NCI-H1417 (cell line): ENCODE measurements at regions not wholly inside any gene's neighbourhood (a gene's known extent, or its start where the extent isn't known, plus 50 kb on each side); places are given as distances from the start of the nearest gene placed in this dataset.

ENCODE experiments used
- DNase-seq, 3 experiments: peaks; one replicate each; lab custom pipeline; 2025; lab: John Stamatoyannopoulos, UW

DNA sequence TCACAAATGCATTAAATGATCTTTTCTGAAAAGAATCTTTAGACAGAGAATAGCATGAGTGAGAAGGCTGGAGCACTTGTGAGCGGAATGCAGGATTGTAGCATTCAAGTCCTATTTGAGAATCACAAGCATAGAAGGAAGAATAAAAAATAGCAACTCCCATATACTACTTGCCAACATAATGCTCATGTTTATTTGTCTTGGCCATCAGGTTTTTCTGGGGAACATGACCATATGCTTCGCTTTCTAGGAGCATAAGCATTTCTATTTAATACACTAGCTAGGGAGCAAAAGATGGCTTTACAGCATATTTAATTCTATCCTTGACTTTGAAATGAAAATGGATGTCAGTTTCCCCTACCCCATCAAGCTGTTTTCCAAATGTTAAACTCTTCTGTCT lies 170.3 kb upstream of the MITF start:
- DNase-seq, result no peak

DNA sequence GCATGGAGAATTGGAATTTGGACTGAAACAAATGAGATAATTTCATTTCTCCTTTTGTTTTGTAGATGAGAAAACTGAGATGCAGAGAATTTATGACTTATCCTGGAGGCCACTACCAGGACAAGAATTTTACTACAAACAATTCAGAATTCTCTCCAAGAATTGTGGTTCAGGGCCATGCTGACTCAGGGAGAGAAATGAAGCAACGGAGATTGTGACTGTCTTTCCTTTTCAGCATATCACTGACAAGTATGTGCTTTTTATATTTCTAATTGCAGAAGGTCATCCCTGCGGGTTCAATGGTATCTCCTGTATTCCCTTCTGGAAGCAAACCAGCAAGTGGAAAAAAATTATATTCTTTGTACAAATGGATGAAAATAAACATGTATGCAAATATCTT lies 170.8 kb upstream of the MITF start:
- DNase-seq, result no peak

DNA sequence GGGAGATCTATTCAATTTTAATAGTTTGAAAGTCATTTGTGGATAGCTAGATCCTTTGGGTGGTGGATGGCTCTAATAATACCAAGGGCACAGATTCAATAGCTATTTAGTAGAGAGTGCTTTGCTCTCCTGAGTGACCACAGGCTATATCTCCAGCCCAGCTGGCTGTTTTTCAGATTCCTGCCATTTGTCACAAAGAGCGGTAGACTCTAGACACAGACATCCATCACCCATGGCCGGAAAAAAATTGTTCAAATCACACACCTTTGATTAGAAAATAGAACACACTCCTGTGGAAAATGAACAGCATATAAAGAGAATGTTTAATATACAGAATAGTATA lies 171.6 kb upstream of the MITF start:
- DNase-seq, result no peak

DNA sequence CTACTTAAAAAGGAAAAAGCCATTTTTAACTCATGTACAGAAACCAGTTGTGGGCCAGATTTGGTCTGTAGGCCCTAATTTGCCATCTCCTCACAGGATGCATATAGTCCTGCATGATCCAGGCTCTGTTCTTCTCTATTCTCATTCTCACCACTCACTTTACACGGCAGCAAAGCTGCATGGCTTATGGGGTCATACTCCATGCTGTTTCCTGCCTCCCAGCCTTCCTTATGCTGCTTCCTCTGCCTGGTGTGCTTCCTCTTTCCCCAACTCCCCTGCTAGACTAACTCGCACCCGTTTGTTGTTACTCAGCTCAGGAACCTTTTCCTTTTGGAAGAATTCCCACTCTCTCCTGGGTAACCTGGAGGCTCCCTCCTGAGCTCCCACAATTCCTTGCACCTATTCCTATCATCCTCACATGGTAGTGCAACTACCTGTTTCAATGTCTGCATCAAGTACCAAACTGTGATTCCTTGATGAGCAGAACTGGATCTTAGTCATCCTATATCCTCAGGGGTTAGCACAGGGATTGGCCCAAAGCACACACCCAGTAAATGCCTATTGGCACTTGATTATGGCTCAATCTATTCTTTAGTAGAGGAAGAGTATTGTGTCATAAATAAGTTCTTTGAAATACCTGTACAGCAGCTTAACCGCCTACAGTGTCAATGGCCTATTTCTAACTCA lies 172.1 kb upstream of the MITF start:
- DNase-seq, result no peak

DNA sequence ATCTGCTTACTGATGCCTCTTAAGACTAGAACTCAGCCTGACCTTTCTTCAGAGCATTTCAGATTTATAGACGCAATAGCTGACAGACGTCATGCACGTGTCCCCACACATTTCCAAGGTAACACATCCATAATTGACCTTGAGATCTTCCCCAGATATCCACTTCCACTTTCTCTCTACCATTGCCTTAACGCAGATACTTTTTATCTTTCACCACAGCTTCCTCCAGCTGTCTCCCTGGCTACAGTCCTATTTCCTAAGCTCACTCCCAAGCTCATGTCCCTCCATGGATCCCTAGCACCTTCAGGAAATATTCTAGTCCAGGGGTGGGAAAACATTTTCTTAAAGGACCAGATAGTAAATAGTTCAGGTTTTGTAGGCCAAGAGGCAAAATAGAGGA lies 173.0 kb upstream of the MITF start:
- no peak for DNase-seq

DNA sequence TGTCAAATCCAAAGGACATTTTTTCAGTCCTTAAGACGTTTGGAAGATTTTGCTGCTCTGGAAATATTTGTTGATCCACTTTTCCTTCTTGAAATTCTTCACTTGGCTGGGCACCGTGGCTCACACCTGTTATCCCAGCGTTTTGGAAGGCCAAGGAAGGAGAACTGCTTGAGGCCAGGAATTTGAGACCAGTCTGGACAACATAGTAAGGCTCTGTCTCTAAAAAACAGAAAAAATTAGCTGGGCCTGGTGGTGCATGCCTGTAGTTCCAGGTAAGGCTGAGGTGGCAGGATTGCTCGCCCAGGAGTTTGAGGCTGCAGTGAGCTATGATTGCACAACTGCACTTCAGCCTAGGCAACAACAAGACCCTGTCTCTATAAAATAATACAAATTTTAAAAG lies 173.9 kb upstream of the MITF start:
- DNase-seq, result no peak

DNA sequence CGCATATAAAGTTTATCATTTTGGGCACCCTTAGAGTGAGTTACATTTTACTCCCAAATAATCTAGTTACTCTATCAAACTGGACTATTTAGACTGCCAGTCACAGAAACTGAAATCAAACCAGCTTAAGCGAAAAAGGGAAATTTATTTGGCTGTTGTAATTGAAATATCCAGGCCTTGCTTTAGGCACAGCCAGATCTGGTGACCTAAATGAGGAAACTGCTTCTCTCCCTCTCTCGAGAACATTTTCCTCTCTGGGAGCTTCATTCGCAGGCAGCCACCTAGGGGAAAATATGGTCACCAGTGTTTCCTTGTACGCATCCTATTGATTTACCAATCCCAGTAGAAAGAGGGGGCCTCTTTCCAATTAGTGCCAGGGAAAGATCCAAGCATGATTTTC lies 175.3 kb upstream of the MITF start:
- DNase-seq, result no peak

DNA sequence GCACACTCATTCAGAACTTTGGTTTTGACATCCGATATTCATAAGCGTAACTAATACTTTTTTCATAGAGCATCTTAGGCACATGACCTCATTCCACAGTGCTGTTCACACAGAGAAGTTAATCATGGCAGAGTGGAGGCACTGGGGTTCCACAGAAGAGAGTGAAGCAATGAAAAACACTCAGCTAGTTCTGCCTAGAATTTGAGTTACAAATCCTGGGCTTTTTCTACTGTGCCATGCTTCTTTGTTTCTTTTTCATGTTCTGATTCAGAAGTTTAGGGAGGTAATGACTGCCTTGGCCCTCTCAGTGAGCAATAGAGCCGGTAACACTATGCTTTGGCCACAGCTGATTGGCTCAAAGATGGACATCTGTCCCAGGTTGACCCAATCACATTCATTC lies 176.1 kb upstream of the MITF start:
- DNase-seq, result no peak

DNA sequence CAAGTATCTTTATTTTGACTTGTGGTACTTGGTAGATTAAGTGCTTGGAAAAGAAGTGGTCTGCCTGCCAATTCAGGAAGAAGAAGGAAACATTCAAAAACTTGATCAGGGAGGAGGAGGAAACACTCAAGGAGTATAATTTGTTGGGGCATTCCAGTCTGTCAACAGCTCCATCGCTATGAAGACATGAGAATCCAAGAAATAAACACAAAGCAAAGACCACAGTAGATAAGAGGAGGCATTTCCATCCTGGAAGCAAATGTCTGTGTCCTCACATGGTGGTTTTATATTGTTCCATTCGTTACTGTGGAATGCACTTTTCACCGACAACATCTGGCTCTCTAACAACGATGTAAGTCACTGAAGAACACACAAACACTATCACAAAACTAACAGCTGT lies 176.1 kb upstream of the FRMD4B start:
- DNase-seq, result no peak

DNA sequence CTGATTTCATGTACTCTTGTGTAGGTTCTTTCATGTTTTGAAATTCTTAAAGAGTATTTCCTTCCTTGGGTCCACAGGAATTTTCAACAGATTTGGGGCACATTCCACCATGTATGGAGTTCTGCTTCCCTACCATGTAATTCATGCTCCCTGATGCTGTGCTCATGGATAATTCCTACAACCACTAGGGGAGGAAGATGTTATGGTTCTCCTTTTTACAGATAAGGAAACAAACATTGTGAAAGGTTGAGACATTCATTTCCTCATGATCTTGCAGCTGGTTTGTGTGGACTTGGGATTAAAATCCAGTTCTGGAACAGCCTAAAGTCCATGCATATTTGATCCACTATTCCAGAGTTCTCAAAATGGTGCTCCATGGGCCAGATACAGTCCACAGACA lies 174.9 kb upstream of the FRMD4B start:
- no peak for DNase-seq

DNA sequence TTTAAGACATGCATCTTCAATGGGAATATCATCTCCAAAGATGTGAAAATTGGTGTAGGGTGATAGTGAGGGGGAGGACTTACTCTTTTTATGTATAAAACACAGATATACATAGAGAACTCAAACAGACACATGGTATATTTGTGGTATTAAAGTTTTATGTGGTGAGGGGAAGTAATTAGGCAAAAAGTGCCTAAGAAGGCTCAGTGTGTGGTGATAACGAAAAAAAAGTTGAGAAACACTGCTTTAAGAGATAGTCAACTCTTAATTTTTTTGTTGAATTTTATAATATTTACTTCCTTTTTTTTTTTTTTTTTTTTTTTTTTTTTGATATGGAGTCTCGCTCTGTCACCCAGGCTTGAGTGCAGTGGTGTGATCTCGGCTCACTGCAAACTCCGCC lies 174.2 kb upstream of the FRMD4B start:
- DNase-seq, result no peak

DNA sequence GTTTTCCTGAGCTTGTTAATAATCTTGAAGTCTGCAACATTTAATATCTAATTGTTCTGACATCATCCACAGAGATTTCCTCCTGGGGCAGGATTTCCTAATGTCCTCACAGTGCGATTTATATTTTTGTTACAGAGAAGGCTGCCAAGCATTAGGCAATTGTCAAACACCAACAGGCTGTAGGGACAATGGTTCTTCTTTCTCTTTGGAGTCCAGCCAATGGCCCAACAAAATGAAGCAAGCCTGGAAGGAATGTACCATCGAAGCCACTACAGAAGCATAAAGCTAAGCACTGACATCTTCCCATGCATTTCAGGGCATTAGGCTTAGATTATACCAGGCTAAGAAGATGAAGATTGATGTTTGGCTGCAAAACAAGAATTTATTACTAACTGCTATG lies 173.0 kb upstream of the FRMD4B start:
- DNase-seq, result no peak

DNA sequence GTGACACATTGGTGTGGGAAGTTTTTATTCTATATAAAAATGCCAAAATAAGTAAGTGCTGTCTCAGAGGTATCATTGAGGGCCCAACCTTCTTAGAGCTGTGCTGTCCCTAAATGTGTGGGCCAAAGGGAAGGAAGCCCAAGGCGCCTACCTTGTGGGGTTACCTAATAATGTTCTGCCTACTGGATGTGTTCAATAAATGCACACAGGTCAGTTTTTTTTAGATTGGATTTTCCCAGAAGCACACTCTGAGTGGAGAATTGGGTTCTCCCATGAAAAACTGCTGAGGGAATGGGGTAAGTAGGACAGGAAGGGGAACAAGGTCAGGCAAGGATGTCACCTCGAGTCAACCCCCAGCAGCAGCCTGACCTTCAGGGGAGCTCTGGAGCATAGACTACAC lies 168.7 kb upstream of the FRMD4B start:
- DNase-seq, result no peak

DNA sequence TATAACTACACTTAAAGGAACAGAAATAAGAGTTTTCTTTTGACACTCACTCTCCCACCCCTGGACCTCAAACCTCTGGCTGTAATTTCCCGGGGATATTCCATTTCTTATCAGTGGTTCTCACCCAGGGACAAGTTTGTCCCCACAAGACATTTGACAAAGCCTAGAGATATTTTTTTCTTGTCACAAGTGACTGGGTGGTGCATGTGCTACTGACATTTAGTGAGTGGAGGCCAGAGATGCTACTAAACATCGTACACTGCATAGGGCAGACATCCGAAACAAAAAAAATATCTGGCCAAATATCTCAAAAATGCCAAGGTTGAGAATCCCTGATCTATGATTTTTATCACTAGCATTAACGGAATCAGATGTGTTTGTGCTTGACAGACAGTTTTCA lies 168.0 kb upstream of the FRMD4B start:
- DNase-seq, result no peak

DNA sequence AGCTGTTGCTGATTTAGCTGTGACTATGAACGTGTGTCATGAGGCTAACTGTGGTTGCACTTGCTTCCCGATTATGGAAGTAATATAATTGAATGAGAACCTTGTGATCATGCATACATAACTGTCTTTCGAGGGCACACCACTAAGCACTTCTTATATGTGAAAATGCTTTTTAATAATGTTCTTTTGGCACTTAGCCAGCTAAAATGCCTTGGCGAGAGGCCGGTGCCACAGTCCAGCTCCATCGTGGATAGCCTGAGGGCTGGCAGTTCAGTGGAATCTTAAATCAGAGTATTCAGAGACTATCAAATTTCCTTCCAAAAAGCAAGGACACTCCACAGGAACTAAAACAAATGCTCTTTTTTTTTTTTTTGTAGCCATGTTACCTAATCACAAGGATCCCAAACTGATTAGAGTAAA lies 161.6 kb upstream of the FRMD4B start:
- DNase-seq, result peak in 2 of 3 experiments; percentile 10 to 46

DNA sequence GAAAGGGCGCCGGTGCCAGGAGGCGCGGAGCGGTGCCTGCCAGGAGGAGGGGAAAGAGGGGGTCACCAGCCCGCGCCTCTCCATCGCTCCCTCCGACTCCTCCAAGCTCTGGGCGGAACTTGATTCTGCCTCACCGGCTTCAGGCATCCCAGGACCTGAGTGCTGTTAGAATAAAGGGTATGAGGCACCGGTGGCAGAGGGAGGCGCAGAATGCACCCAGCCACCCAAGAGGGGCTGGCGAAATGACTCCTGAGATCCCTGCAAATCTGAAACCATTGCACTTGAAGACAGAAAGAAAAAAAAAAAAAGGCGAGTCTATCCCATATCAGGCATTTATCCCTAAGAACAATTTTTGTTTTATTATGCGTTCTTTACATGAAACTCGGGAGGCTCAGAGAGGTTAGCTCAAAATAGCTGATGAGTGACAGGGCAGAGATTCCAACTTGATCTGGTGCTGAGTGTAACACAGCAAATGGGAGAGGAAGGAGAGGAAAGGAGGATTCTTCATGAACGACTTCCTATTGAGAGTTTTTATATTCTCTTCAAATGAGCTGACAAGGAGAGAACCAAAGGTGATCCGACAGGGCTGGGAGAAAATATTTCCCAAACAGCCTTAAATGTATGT lies 157.0 kb upstream of the FRMD4B start:
- DNase-seq, result peak in 1 of 3 experiments; percentile 19

DNA sequence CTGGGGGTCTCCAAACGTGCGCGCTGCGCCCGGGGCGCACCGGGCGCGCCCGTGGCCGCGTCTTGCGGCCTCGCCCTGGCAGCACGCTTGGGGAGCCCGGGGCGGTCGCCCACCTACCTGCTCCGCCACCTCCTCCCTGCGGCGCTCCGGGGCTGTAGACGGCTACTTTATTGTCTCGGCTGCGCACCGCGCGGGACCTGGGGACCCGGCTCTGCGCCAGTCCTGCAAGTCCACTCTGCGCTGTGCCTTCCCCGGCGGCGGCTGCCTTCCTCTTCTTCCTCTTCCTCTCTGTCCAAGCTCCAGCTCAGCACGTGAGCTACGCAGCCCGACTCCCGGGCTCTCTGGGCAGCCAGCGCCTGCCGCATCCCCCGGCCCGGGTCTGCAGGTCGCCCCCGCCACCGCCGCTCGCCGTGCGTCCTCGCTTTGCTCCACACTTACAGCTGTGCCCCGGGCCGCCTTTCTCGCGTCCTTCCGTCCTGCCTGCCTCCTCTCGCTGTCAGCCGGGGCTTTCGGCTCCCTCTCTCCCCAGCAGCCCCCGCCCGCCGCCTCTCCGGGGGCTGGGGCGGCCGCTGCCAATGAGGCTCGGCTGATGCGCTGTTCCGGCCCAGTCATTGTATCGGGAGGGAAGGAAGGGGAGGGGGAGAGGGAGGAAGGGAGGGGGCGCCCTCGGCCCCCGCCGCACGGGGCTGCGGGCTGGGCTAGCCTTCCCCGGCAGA lies 156.4 kb upstream of the FRMD4B start:
- peak in 2 of 3 experiments; percentile 65 to 69 for DNase-seq

DNA sequence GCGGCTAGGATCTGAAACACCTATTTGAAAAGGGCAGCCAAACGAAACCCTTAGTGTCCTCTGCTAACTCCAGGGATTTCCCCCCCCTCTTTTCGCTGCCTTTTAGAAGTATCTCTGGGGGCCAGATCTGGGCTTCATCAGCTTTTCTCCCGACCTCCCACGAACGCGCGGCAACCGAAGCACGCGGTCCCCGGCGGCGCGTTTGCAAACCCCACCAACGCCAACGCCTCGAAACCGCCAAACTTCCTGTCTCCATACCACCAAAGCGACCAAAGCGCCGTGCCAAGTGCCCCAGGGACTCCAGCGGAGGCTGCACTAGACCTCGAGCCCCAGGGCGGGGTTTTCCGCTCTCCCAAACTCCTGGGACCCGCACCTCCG lies 155.8 kb upstream of the FRMD4B start:
- peak in 2 of 3 experiments; percentile 51 to 65 for DNase-seq

DNA sequence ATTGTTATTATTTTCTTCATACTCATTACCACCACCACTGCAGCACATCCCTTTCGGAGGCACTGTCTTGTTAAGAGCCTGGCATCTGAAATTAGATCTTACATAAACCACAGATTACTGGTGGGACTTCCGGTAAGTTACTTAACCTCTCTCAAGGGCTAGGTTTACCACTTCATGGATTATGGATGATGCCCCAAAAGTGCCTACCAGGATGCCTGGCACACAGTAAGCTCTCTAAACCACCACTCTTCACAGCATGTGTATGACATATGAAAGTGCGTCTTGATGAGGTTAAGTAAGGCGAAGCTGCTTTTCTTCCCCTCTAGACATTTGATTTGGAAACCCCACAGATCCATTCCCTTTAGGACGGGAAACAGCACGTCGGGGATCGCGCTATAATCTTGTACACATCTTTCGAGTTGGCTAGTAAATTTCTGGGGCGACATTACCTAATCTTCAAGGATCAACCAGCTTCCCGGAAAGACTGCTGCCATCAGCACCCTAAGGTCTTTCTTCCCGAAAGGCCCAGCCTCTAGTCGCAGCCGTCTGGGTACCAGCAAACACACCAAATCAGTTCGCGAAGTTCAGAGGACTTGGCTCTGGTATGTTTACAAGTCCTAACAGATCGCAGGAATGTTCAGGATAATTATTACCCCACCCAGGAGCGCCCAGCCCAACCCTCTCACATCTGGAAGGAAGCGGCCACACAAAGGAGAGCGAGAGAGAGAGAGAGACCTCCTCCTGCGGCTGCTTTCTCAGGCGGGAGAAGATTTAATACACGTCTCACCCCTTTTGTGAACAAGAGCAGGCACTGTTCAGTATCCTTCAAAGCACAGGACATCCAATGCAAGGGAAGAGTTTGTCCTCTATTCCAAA lies 155.1 kb upstream of the FRMD4B start:
- DNase-seq, result no peak

DNA sequence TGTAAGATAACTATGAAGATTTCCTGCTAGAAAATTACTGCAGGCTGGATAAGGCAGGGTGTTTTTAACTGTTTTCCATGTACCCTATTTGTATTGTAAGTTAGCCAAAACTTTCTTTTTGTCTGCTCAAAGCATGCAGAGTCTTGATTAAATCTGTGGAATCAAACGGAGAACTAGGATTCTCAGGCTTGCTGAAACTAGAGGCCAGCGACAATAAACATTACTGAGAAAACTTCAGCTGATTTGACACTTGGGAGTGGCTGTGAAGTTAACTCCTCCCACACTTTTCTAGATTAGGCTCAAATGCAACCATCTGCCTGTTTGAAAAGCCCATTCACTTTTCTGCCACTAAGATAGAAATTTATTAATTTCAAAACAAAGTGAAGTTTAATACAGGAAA lies 153.2 kb upstream of the FRMD4B start:
- no peak for DNase-seq

DNA sequence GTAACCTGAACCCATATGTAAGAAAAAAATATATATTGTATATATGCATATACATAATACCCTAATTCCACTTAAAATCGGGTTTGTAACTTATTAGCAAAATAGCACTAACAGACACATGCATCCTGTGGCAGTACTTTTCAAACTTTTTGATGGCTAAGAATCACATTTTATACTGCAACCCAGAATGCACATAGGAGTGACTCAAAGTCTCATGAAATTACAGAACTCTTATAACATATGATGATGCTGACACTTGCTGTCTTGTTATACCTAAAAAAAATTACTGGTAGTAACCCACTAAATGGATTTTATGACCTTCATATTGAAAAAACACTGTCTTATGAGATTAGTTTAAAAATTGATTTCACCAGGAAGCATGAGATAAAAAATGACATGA lies 152.4 kb upstream of the FRMD4B start:
- DNase-seq, result no peak

DNA sequence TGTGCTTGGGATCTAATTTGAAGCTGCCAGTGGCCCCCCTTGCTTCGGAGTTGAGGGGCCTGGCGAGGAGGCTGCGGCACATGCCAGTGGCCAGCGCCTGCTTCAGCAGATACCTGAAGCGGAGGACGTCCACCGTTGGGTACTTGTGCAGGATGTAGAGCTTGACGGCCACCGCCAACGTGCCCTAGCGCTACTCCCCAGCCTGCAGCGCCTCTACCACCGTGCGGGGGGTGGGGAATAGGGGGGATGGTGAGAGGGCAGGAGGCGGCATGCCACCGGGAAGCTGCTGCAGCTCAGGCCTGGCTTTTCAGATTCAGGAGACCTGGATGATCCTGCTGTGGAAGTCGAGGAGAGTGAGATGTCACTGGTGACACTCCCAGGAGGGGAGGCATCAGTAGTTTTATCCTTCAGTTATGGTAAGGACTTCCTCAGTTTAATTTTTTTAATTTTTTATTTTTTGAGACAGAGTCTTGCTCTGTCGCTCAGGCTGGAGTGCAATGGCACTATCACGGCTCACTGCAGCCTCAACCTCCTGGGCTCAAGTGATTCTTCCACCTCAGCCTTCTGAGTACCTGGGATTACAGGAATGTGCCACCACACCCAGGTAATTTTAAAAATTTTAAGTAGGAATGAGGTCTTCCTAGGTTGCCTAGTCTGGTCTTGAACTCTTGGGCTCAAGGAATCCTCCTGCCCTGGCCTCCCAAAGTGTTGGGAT lies 150.6 kb upstream of the FRMD4B start:
- no peak for DNase-seq
